HG03064 (cell line): ENCODE measurements at regions not wholly inside any gene's neighbourhood (a gene's known extent, or its start where the extent isn't known, plus 50 kb on each side); places are given as distances from the start of the nearest gene placed in this dataset.
"Not testable (repeated sequence)": the region's sequence is repeated elsewhere in the genome, so short reads cannot be mapped to it uniquely, and the experiment has no call there.

Experiments used
- ATAC-seq: cut with Tn5 transposase; IDR thresholded peaks from one replicate; pipeline ENCODE4 v1.9.1; 2021; ENCODE audit warnings: low read depth; ENCODE audit not compliant: unreplicated experiment

- not testable (repeated sequence) for ATAC-seq
Observed at GRCh38 chr14:106004937-106005795, 478.8 kb downstream of the TMEM121 start.

- not testable (repeated sequence) for ATAC-seq
Observed at GRCh38 chr14:106006043-106006442, 479.7 kb downstream of the TMEM121 start.

- ATAC-seq = not testable (repeated sequence)
Observed at GRCh38 chr14:106006716-106007115, 480.3 kb downstream of the TMEM121 start.

DNA sequence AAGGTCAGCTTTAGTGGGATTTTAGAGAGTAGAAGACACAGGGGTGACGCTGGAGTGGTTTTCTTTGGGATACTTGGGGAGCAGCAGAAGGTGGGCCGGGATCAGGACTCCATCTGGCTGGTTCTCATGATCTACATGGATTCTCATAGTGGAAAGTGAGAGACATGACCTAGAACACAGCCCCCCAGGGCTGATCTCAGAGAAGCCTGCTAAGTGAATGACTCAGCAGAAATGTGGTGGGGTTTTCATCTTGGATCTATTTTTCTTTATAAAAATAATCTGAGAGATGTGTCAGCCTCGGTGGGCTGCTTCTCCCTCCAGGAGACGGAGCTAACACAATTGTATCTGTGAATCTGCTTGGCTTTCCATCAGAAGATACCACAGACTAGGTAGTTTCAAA, 484.4 kb downstream of the TMEM121 start:
- no peak for ATAC-seq

- not testable (repeated sequence) for ATAC-seq
Observed at GRCh38 chr14:106011631-106012360, 485.4 kb downstream of the TMEM121 start.

DNA sequence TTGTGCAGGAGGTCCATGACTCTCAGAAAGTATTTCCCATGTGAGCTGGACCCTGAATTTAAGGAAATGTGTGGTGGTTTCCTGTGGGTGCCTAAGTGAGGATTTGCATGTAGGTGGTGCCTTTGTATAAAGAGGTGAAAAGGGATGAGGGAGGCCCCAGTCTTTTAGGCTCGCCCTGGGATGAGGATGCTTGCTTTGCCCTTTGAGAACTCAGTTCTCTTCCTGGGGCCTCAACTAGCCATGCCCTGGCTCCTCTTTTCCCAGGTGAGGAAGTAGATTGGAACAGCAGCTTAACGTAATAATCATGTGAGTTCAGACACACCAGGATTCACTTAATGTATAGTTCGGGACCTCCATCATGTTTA, 486.0 kb downstream of the TMEM121 start:
- not testable (repeated sequence) for ATAC-seq

- no peak for ATAC-seq
Observed at GRCh38 chr14:106013879-106014376, 487.5 kb downstream of the TMEM121 start.

GRCh38 chr14:106017952-106018351, 491.6 kb downstream of the TMEM121 start:
- ATAC-seq = not testable (repeated sequence)

GRCh38 chr14:106021832-106022231, 495.4 kb downstream of the TMEM121 start:
- ATAC-seq = no peak

DNA sequence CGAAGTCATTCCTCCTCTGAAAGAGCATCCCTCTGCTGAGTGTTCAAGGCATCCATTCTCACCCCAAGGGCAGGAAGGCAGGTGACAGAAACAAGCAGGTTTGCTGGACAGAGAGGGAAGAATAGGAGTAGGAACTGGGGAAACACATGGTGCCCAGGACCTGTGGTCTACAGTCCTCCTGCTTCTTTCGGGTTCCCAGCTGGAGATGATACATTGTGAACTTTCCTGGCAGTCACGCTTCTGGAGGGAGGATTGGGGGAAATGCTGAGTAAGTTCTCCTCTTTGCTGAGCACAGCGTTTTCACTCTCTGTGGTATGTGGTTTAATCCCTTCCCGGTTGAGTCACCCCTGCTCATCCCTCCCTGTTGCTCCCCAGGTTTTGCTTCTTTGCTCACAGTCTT, 496.3 kb downstream of the TMEM121 start:
- not testable (repeated sequence) for ATAC-seq

GRCh38 chr14:106023411-106023810, 497.0 kb downstream of the TMEM121 start:
- no peak for ATAC-seq

GRCh38 chr14:106024983-106025604, 498.7 kb downstream of the TMEM121 start:
- no peak for ATAC-seq

- no peak for ATAC-seq
Observed at GRCh38 chr14:106026026-106026425, 499.6 kb downstream of the TMEM121 start.

- ATAC-seq = not testable (repeated sequence)
Observed at GRCh38 chr14:106027759-106028158, 501.4 kb downstream of the TMEM121 start.

GRCh38 chr14:106029959-106030358, 503.6 kb downstream of the TMEM121 start:
- ATAC-seq = no peak

GRCh38 chr14:106037380-106037779, 511.0 kb downstream of the TMEM121 start:
- ATAC-seq = no peak

GRCh38 chr14:106038263-106038662, 511.9 kb downstream of the TMEM121 start:
- ATAC-seq = no peak

DNA sequence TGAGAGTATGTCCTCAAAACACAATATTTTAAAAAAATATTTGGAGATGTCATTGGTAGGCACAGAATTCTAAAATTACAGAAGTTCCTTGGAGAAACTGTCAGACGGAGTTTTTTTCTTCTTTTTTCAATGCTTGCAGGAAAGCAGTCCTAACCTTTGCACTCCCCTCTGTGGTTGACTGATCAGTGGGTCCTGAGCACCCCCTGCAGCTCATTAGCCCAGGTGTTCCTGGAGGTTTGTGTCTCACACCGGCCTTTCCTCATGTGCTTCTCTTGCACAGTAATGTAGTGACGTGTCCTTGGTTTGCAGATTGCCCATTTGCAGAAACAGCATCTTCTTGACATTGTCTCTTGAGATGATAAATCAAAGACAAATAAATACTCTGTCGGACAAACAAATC, 513.0 kb downstream of the TMEM121 start:
- ATAC-seq = no peak

DNA sequence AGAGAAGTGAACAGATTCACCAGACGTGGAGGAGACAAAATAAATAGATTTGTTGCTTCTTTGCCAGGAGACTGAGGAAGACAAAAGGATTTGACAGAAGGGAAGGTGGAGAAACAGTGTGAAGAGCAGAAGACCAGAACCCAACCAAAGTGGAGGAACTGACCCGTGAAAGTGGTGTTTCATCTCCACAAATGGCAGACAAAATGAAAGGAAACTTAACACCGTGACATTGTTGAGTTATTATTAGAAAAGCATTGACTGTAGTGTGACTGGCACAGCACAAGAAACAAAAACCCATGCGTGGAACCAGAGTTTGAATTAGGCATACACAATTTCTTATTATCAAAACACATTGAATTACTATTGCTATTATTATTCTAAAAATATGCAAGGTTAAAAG, 518.1 kb downstream of the TMEM121 start:
- ATAC-seq = no peak

- no peak for ATAC-seq
Observed at GRCh38 chr14:106044949-106045596, 518.7 kb downstream of the TMEM121 start.

DNA sequence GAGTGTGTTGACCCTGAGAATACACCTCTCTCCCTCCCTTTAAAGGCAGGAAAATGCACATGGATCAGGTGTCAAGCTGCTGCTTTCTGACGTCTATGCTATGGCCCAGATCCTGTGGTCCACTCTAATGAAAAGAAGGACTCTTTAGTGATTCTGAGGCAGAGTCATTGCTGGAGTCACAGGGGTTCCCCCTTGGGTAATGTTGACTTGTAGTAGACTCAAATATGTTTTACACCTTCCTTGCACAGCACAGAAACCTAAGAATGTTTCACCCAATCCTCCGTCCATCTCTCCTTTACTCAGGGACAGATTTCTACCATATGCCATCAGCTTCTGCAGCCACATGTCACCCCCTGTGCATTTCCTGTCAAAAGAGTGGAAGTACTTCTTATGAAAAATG, 525.4 kb downstream of the TMEM121 start:
- ATAC-seq = no peak
